Inflammatory macrophage (primary cell): ENCODE measurements at regions not wholly inside any gene's neighbourhood (a gene's known extent, or its start where the extent isn't known, plus 50 kb on each side); places are given as distances from the start of the nearest gene placed in this dataset.

ENCODE experiments used
- DNase-seq, 2 donors: peaks; one replicate each; pipeline ENCODE4 v3.0.0-alpha.2; 2020 to 2022

DNA sequence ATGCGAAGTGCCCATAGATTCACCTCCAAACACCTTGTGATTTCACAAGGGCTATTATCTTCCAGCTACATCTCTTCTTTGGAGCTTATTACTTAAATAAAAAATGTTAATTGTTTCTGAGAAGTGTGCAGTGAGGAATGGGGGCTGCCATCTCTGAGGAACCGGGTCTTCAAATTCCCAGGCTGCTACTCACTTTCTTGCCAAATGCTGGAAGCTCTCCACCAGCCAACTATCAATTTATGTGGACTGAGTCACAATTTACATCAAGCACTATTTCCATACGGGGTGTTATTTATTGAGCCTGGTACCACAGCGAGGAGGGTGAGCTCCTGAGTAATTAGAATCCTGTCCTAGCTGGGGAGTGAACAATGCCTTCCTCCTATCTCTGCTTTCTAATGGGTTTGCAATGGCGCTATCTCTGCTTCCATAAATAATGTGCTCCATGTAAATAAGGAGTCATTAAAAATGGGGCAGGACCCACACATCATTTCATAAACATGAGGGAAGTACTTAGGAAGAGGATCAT is 898.3 kb downstream of the VRK1 start:
- DNase-seq: no peak

DNA sequence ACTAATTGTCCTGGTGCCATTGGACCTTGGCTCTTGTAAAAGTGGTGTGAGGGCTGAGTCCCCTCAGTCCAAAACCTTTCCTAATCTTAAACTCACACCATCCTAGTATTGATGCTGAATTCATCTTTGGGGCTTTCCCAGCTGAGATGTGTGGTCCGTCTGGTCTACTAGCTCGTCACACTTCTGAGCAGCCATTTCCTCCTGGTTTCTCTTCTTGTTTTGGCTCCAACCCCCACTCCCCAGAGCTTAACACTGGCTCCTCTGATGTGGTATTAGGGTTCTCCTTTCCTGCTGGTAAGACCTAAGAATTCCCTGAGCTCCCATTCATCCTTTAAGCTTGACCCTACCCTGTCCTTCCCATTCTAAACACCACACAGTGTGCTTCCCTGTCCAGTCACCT is 900.6 kb downstream of the VRK1 start:
- DNase-seq: no peak

DNA sequence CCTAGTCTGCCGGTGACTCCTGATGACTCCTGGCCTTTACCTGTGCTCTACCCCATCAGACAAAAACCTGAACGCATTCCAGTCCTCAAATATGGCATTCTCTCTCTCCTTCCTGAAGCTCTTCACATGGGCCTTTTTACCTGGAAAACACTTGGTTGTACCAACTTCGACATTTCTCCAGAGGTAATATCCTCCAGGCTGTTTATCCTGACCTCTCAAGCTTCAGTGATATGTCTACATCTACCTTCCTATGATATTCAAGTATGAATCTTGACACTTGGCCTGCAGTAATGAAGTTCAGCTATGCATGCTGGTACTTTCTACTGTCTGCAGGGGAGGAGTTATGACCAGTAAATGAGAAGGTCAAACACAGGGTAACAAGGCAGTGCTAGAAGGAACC is 901.8 kb downstream of the VRK1 start:
- no peak for DNase-seq

DNA sequence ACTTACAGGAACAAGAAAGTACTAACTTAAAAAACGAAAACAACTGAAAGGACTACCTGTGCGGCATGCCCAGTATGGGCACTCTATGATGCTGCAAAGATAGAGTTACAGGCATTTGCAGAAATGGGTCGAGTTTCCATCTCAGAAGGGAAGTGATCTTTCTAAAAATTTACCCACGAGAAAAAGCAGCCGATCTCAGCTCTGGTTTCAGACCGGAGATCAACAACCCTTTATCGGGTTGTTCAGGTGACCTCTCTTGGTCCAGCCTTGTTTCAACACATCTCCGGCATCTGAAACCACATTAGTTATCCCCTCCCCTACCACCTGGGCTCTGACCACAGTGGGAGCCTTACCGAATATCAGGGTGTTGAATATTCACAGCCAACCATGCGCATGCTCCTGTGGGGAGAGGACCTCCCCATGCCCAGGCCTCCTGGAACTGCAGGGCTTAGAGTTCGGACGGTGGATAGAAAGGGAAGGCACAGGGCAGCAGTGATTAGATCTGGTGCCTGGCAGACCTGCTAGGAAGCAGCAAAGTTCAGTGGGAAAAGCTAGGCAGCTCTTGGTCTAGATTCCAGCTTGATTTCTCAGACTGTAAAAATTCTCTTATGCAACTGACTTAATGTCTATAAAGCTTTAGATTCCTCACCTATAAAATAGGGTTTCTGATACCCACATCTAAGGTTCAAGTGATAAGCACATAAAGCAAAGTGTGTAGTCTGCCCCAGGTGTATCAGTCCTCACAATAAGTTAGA is 906.0 kb downstream of the VRK1 start:
- DNase-seq: no peak

DNA sequence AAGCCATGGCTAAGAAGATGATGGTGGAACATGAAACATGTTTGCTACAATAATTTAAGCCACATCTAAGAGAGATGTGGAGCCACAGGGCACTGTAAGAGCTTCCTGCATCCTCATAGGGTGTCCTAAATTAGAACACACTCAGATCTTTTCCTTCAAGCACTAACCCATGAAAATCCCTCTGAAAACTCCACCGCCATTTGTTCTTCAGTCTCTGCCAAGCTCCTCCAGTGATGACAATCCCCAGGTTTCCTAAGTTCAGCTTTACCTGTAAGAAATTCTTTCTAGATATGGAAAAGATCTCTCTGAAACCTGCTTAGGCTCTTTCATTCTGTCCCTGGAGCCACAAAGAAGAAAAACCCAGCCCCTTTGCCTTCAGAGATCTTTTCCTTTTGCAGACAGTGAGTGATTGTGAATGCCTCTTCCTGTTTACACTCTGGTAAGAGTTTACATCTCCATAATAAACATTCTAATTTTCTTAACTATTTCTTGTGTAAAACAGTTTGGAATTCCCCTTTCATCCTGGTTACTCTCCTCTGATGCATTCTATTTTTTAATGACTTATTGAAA is 907.2 kb downstream of the VRK1 start:
- DNase-seq: no peak

DNA sequence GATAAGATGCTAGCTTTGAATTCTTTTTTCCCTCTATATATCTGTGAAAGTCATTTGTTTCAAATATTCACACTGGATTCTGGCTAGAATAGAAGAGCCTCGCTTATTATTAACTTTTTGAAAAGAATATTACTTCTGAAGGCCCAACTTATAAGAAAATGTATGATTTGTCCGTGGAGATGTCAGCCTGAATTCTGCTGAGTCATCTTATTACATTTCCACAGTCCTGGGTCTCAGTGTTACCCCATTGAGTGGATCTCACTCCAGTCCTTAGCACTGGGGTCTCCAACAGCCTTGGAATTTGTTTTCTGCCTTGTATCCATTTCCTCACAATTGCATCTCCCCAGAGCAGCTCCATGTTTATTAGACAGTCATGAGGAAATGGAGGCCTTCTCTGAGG is 907.9 kb downstream of the VRK1 start:
- DNase-seq: no peak

DNA sequence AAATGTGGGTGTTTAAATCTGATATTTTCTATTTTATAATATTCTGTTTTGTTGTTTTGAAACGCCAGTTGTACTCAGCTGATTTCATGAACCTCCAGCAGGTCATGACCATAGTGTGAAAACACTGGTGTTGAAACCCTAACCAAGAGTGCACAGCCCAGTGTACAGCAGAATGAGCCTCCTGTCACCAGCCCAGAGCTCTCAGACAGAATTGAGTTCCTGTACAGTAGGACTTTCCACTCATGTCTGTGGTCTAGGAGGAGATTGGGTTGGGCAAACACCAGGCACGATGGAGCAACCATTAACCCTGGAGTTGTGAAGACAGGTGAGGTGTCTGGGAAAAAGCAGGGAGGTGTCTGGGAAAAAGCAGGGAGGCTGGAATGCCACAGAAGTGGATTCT is 908.8 kb downstream of the VRK1 start:
- no peak for DNase-seq

DNA sequence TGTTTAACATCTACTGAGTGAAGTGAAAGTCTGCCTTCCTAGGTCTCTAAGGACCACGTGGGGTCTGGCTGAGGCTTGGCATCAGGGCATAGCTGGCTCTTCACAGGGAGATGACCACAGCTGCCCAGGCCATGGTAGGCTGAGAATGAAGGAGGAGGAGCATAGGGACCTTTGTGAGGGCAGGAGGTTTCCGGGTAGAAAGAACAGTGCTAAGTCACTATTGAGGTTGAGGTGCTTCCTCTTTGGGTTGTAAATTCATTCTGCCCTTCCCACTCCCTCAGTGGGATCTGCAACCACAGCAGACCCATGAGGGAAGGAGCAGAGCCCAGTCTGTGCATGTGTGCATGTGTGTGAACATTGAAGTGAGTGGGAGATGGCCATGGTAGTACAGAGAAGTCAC is 909.6 kb downstream of the VRK1 start:
- peak; percentile 3 to 7 for DNase-seq

DNA sequence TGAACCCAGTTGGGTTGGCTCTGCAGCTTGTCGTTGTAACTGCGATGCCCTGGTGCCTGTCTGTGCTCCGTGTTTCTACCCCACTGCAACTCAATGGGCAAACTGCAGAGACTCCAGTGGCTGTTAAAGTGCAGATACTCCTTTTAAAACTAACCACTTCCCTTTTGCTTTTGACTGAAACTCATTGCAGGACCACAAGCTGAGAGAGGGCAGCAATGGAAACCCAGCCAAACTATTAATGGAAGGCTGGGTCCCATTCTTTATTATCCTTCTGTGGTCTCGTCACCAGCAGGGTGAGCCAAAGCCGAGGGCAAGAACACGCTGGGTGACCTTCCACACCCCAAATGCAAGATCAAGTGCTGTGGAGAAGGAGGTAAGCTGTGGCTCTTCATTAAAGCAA is 910.4 kb downstream of the VRK1 start:
- DNase-seq: no peak

DNA sequence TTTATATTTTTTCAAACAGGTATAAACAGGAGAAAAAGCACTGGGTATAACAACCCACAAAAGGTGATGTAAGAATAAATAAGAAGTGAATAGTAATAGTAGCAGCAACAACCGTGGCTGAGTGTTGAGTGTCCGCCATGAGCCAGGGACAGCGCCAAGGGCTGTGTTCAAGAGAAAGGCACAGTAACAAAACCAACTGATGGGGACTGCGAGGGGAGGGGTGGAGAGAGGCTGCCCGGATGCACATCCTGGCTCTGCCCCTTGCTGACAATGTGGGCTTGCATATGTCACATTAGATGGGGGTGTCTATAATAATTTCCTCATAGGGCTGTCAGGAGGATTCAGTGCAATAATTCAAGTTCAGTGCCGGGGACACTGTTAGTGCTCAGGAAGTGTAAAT is 912.4 kb downstream of the VRK1 start:
- DNase-seq: no peak

DNA sequence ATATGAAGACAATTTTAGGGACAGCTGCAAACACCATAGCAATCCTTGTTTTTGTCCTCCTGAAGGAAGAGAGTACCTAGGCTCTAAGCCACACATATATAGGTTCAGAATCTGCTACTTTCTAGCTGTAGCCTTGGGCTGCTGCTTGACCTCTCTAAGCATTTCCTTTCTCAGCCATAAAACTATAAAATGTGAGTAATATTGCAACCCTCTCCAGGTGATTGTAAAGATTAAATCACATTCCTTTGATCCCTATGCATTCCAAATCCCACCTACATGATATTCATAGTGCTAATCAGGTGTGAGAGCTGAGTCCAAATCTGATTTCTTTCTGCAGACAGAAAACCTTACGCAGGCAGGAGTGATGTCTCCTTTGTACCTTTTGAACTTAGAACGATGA is 913.5 kb downstream of the VRK1 start:
- DNase-seq: no peak

DNA sequence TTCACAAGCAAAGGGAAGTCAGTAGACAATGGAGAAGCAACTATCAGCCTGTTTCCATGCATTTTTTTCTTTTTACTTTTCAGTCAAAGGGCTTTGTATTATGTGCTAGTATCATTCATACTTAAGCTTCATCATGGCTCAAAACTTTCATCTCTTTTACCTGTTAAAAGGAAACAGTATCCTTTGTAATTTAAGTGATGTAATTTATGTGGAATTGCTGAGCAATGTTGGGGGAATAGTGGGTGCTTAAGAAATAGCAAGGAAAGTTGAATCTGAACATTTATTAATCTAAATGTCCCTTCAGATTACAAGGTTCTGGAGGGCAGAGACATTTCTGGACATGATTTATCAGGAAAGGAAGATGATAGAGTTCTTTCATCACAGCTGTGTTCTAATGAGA is 915.3 kb downstream of the VRK1 start:
- DNase-seq: no peak

DNA sequence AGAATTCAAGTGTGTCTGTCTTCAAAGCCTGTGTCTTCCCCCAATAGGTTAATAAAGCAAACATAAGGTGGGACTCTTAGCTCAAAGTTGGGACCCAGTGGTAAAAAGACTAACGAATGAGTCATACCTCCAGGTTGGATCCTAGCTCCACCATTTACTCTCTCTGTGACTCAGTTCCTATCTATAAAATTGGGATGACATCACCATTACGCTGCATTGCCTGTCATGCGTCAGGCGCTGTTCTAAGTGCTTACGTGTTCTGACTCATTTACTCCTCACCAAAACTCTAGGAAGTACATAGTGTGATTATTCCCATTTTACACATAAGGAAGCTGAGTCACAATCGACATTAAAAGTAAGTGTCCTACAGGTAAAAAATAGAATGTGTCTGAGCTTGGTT is 915.8 kb downstream of the VRK1 start:
- no peak for DNase-seq

DNA sequence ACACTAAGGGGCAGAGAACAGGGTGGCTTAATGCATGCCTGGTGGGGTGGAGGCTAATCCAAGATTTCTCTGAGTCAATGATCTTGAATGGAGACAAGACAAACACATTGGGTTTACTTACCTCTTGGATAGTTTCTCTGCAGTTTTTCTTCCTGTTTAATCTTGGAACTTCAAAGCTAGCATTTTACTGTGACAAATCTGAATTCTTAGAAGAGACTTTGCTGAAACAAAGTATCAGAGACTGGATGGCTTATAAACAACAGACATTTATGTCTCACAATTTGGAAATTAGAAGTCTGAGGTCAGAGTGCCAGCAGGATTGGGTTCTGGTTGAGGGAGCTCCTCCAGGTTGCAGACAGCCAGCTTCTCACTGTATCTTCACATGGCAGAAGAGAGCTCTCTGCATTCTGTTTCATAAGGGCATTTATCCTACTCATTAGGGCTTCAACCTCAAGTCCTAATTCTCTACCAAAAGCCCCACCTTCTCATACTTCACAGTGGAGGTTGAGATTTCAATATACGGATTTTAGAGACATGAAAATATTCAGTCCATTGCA is 921.8 kb downstream of the VRK1 start:
- DNase-seq: no peak

DNA sequence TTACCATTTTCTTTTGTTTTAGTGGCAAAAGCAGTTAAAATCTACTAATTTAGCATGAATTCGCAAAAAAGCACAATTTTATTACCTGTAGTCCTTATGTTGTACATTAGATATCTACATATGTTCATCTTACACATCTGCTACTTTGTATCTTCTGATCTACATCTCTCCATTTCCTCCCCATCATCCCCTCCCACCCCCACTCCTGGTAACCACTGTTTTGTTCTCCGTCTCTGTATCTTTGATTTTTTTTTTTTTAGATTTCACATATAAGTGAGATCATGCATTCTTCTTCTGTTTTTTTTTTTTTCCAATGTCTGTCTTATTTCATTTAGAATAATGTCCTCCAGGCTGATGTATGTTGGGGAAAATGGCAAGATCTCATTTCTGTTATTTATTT is 922.7 kb downstream of the VRK1 start:
- DNase-seq: no peak

DNA sequence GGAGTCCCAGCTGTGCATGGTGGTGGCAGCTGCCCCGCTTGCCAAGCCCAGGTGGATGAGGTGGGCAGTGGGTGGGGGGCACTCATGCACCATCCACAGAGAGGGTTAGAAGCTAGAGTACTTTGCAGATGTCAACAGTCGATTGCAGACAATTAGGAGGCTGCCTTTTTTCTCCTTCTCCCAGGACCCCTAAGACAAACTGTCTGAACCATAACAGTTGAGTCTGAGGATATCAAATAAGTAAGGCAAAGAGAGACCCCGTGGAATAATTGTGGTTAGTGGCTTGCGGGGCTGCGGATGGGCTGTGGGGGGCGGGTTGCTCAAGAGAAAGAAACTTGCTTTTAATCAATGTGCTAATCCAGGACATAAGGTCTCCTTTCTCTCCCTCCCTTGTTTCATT is 926.2 kb downstream of the VRK1 start:
- DNase-seq: no peak

DNA sequence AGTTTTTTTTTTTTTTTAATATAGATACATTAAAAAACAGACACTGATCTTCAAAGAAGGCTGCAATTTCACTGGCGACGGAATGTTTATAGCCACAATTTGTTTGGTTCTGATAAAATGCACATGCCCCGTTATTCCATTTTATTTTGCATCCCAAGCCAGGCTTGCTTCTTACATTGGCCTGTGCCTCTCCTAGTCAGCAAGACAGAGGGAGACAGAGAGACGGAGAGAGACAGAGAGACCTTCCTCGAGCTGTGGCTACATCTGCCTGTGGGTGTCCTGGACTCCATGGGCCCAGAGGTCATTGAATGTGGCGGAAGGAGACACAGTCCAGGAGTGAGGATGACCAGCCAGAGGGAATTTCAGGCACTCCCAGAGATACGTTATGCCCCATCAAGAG is 926.6 kb downstream of the VRK1 start:
- DNase-seq: no peak

DNA sequence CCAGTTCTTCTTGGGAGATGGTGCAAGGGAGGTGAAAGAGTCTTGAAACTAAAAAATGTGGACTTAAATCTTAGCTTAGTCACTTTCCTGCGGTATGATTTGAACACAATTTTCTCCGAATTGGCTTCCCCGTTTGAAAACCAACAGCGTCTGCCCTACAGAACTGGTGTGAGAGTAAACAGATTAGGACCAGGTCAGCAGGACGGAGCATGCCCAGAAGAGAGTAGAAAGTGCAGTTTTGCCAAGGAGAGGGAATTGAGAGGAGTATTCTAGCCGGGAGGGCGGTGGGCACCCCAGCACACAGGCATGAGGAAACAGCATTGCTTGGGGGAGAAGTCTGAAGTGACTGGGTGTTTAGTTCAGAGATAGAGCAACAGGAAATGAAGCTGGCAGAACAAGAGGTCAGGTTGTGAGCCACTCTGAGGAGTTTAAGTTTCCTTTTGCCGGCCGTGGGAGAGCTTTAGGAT is 927.1 kb downstream of the VRK1 start:
- DNase-seq: no peak

DNA sequence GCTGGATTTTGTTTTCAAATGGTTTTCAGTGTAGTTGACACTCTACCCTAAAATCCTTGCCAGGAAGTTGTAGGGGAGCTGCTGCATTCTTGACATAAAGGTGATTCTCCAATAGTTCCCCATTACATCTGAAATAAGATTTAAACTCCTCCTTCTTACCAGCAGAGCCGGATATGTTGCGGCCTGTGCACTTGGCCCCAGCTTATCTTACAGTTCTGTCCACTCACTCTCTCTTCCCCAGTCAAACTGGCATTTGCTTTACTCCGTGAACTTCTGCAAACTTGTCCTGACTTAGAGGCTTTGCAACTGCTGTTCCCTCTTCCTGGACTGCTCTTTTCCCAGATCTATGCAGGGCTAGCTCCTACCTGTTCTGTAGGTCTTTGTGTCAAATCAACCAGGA is 929.5 kb downstream of the VRK1 start:
- no peak for DNase-seq

DNA sequence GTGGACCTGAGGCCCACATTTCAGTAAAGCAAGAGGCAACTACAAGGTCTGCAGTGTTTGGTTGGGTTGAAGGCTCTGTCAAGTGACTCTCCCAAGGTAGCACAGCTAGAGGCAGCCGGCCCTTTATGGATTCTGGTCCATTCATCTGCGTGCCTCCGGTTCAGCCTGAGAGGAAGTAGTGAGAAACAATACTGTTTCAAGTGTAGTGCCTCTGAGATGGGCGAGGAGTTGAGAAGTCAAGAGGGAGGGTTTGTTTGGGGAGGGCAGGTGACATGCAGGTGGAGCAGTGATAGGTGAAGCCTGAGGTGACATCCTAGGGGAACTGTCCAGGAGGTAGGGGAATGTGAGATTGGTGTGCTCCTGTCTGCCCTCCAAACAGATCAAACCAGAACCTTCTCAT is 933.5 kb downstream of the VRK1 start:
- DNase-seq: no peak

DNA sequence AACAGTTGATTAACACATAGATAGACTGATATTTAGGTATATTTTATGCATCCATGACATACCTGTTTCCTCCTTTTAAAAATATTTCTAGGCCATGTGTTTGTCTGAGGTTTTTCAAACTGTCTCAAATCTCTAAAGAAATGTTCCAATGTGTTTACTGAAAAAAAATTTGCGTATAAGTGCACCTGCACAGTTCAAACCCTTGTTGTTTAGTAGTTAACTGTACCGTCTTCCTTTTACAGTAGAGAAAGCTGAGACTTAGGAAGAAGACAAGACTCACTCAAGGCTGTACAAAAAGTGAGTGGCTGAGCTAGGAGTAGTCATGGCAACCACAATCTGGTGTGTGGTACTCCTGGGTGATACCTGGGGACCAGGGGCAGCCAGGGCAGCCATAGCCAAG is 934.6 kb downstream of the VRK1 start:
- no peak for DNase-seq

DNA sequence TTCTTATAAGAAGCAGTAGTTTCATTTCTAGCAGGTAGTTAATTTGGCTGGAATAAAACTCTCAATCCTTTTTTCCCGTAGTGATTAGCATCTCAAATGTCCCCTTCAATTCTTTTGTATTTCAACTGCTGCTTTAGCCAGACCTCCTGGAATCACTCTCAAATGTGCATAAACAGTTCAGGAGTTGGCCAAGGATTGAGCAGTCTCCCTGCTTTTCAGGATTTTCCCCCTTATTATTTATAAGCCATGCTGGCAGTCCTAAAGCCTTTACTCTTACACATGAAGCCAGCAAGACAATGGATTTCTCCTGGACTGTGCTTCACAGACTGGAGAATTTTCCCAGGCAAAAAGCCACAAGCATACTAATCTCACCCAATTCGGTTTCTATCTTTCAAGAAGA is 950.1 kb downstream of the VRK1 start:
- DNase-seq: no peak

DNA sequence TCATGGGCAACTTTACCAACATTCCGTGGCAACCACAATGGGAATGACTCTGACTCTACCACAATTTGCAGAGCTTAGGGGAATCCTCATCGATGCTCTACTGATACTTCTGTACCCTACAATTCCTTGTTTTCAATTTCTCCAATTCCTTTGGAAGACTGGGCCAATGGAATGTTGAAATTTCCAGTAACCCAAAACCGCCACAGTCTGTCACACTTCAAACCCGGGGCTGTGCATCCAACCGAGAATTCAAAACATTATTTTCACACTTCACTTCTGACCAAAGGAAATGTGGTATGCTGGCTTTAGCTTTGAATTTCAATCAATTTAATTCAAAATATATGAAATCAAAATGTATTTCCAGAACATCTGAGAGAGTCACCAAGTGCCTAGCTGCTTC is 951.4 kb downstream of the VRK1 start:
- DNase-seq: no peak

DNA sequence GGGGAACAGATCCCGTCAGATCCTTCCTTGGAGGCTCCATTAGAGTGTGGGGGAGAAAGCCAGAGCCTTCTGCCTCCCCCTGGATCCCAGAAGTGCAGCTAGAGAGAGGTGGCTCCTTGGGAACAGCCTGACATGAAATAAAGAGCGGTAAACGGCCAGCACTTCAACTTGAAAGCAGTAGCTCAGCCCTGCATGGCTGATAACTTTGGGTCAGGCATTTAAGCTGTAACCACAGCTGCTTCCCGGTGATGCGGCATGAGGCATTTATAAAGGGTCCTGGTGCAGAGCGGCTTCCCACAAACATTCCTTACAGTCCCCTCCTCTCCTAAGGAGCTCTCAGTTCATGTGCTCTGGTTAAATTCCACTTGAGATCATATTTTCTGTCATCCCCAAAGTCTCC is 960.3 kb downstream of the VRK1 start:
- DNase-seq: no peak
